ENCODE measurements at regions not wholly inside any gene's neighbourhood (a gene's known extent, or its start where the extent isn't known, plus 50 kb on each side); places are given as distances from the start of the nearest gene placed in this dataset.

GRCh38 chr18:42168907-42169306, 213.9 kb downstream of the PIK3C3 start:
- H3K4me1 ChIP-seq (ENCODE audit: insufficient read depth, low read length) = no peaks in the 10 kb centered on the region
- Mint-ChIP-seq H3K9me3 (no peaks in the 10 kb centered on the region), H3K4me1 (no peaks in the 10 kb centered on the region), H3K4me3 (no peak overlapping the region), H3K27me3 (ENCODE audit: low read depth) (no peaks in the 10 kb centered on the region), H3K36me3 (ENCODE audit: insufficient read depth in 1 of 3, low read depth in 3 of 3) (no peaks in the 10 kb centered on the region), H3K27ac (no peak overlapping the region)
- H3K79me2 ChIP-seq (ENCODE audit: insufficient read depth, low read length) = no peaks in the 10 kb centered on the region
- H2AFZ ChIP-seq (ENCODE audit: low read length) = no peak overlapping the region
- H2AK5ac ChIP-seq (ENCODE audit: insufficient read length, low read length) = no peak overlapping the region
- H4K5ac ChIP-seq (ENCODE audit: insufficient read length, low read depth, low read length) = no peak overlapping the region
- H3K18ac ChIP-seq (ENCODE audit: insufficient read length, low read depth, low read length) = no peak overlapping the region
- no peak overlapping the region for H3K56ac ChIP-seq (ENCODE audit: insufficient read length, low read depth, low read length)
- no peak overlapping the region for H2BK20ac ChIP-seq (ENCODE audit: low read depth, low read length, poor library complexity, severe bottlenecking)
- no peak overlapping the region for H3K4ac ChIP-seq (ENCODE audit: low read depth, low read length)
- H3K27me3 ChIP-seq (ENCODE audit: insufficient read depth, low read length) = no peaks in the 10 kb centered on the region
- H2BK5ac ChIP-seq (ENCODE audit: insufficient read length, low read length) = no peak overlapping the region
- DNase-seq = no peak
- no peaks in the 10 kb centered on the region for H3K23me2 ChIP-seq (ENCODE audit: insufficient read length, low read depth, low read length, poor library complexity, severe bottlenecking)
- H3K9me3 ChIP-seq (ENCODE audit: control insufficient read depth, low read depth, low read length) = no peaks in the 10 kb centered on the region
- no peak overlapping the region for H3T11ph ChIP-seq (ENCODE audit: low read length)
- no peak overlapping the region for H4K8ac ChIP-seq (replicated peaks; ENCODE audit: insufficient read length, low read depth, low read length)
- H3K23ac ChIP-seq (ENCODE audit: insufficient read length, low read depth, low read length) = no peak overlapping the region
- no peak overlapping the region for H3K4me2 ChIP-seq (ENCODE audit: insufficient read depth, insufficient read length, low read length)
- H3K27ac ChIP-seq (ENCODE audit: insufficient read length, low read depth, low read length) = no peak overlapping the region
- H3K9ac ChIP-seq (ENCODE audit: extremely low read depth, insufficient read length, low read length) = no peak overlapping the region
- WGBS (ENCODE audit: extremely low coverage, insufficient read length, low lambda C conversion rate) = no CpG with 5 or more reads among the region's 3 CpGs
- H2BK15ac ChIP-seq (ENCODE audit: low read depth, low read length) = no peak overlapping the region
- H3K14ac ChIP-seq (ENCODE audit: insufficient read depth, low read length) = no peak overlapping the region
- no peak overlapping the region for H2BK12ac ChIP-seq (ENCODE audit: insufficient read length, low read depth, low read length)
- no peak for TF ChIP-seq CTCF (conservative IDR thresholded peaks at IDR 0.05)
- no peaks in the 10 kb centered on the region for H3K79me1 ChIP-seq (ENCODE audit: insufficient read depth, low read depth, low read length, poor library complexity, severe bottlenecking)
- H4K91ac ChIP-seq (ENCODE audit: insufficient read length, low read depth, low read length) = no peak overlapping the region
- no peaks in the 10 kb centered on the region for H4K20me1 ChIP-seq (ENCODE audit: control insufficient read depth, insufficient read depth, insufficient read length)
- no peak overlapping the region for H2BK120ac ChIP-seq (ENCODE audit: low read depth, low read length, poor library complexity, severe bottlenecking)
